Adrenal gland (tissue), 5 donors: ENCODE measurements at regions not wholly inside any gene's neighbourhood (a gene's known extent, or its start where the extent isn't known, plus 50 kb on each side); places are given as distances from the start of the nearest gene placed in this dataset.

Source experiments
- POLR2A ChIP-seq, 2 donors: fragments of 450-650 bp; IDR thresholded peaks; one replicate each; pipeline ENCODE4 v1.6.1; 2017; ENCODE audit warnings: antibody characterized with exemption in 2 of 2, mild to moderate bottlenecking in 2 of 2, moderate library complexity in 1 of 2
- TF ChIP-seq, protein P1 (sequence below), 6 experiments: fragments of 450-650 bp in 4 of 6; fragments of 200-600 bp in 2 of 6; sonication (generic) in 1 of 6; IDR thresholded peaks; 1 replicate in 5 of 6; 2 replicates in 1 of 6; pipeline versions ENCODE4 v1.5.1 to v1.8.0; 2016 to 2021; ENCODE audit warnings: antibody characterized with exemption in 6 of 6, mild to moderate bottlenecking in 2 of 6, moderate library complexity in 1 of 6
- donor health status: DM: no; HTN: no; CAD: no.

DNA sequence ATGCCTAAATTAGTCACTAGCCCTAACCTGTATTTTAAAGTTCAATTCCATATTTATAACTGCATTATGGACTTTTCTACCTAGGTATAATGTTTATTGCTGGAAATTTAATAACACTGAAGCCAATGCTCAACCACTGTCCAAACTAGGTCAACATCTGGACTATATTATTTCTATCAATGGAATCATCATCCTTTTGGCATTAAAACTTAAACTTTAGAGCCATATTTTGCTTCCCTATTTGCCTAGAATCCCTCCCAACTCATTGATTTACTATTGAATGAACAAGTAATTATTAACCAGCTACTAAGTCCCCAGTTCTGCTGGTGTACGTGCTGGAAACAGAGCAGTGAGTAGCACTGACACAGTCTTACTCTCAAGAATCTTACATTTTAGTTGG is 291.7 kb upstream of the SPTLC3 start:
- no peak for TF ChIP-seq POLR2A (IDR thresholded peaks at IDR 0.05)
- TF ChIP-seq, protein P1, sequence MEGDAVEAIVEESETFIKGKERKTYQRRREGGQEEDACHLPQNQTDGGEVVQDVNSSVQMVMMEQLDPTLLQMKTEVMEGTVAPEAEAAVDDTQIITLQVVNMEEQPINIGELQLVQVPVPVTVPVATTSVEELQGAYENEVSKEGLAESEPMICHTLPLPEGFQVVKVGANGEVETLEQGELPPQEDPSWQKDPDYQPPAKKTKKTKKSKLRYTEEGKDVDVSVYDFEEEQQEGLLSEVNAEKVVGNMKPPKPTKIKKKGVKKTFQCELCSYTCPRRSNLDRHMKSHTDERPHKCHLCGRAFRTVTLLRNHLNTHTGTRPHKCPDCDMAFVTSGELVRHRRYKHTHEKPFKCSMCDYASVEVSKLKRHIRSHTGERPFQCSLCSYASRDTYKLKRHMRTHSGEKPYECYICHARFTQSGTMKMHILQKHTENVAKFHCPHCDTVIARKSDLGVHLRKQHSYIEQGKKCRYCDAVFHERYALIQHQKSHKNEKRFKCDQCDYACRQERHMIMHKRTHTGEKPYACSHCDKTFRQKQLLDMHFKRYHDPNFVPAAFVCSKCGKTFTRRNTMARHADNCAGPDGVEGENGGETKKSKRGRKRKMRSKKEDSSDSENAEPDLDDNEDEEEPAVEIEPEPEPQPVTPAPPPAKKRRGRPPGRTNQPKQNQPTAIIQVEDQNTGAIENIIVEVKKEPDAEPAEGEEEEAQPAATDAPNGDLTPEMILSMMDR (IDR thresholded peaks at IDR 0.05): no peak
